Mesenchymal stem cell (in vitro differentiated cells and primary cell): ENCODE measurements at regions not wholly inside any gene's neighbourhood (a gene's known extent, or its start where the extent isn't known, plus 50 kb on each side); places are given as distances from the start of the nearest gene placed in this dataset.

Source experiments
- DNase-seq: peaks from one replicate; pipeline ENCODE4 v3.0.0-alpha.2; 2013
- H2AFZ ChIP-seq: one replicate; pipeline ENCODE4 v1.6.1; 2013; ENCODE audit warnings: low read depth, mild to moderate bottlenecking, control low read depth, inconsistent platforms, low read length, moderate library complexity
- H2AK5ac ChIP-seq: 2 replicates; pipeline ENCODE4 v1.6.1; 2013; ENCODE audit warnings: low read length, moderate library complexity, mild to moderate bottlenecking, inconsistent platforms; ENCODE audit not compliant: severe bottlenecking
- H2BK120ac ChIP-seq: one replicate; pipeline ENCODE4 v1.6.1; 2013; ENCODE audit warnings: low read depth, mild to moderate bottlenecking, inconsistent platforms, low read length, moderate library complexity
- H2BK12ac ChIP-seq, 2 experiments: one replicate each; pipeline ENCODE4 v1.6.1; 2013; ENCODE audit warnings: inconsistent platforms in 2 of 2, low read length in 2 of 2, mild to moderate bottlenecking in 2 of 2, moderate library complexity in 2 of 2, control low read depth in 1 of 2
- H2BK15ac ChIP-seq: one replicate; pipeline ENCODE4 v1.6.1; 2013; ENCODE audit warnings: mild to moderate bottlenecking, low read depth, inconsistent platforms; ENCODE audit not compliant: poor library complexity, severe bottlenecking
- H2BK5ac ChIP-seq: 2 replicates; pipeline ENCODE4 v1.6.1; 2013; ENCODE audit warnings: low read depth, mild to moderate bottlenecking, low read length, control low read depth, inconsistent platforms; ENCODE audit not compliant: poor library complexity, severe bottlenecking
- H3K14ac ChIP-seq, 2 experiments: one replicate each; pipeline ENCODE4 v1.6.1; 2013; ENCODE audit warnings: inconsistent platforms in 2 of 2, low read length in 2 of 2, control low read depth in 1 of 2, mild to moderate bottlenecking in 1 of 2, moderate library complexity in 1 of 2
- H3K18ac ChIP-seq, 2 experiments: one replicate each; pipeline ENCODE4 v1.6.1; 2013; ENCODE audit warnings: inconsistent platforms in 2 of 2, low read length in 2 of 2, control low read depth in 1 of 2, low read depth in 1 of 2, mild to moderate bottlenecking in 1 of 2
- H3K23ac ChIP-seq, 2 experiments: one replicate each; pipeline ENCODE4 v1.6.1; 2013; ENCODE audit warnings: inconsistent platforms in 2 of 2, low read length in 2 of 2, mild to moderate bottlenecking in 2 of 2, moderate library complexity in 2 of 2, control low read depth in 1 of 2
- H3K27ac ChIP-seq: 2 replicates; pipeline ENCODE4 v1.5.1; 2013; ENCODE audit warnings: mild to moderate bottlenecking, moderate library complexity, low read length, control low read depth, inconsistent platforms; ENCODE audit not compliant: poor library complexity, severe bottlenecking
- H3K27me3 ChIP-seq, 2 experiments: 2 replicates each; pipeline versions ENCODE4 v1.6.1 to v1.7.0; 2013; ENCODE audit warnings: low read length in 2 of 2, mild to moderate bottlenecking in 2 of 2, moderate library complexity in 2 of 2, control low read depth in 1 of 2, inconsistent platforms in 1 of 2; ENCODE audit not compliant: control insufficient read depth in 1 of 2, insufficient read depth in 1 of 2
- H3K36me3 ChIP-seq, 2 experiments: 2 replicates each; pipeline versions ENCODE4 v1.6.1 to v1.7.0; 2013; ENCODE audit warnings: low read length in 2 of 2, control low read depth in 1 of 2, inconsistent platforms in 1 of 2, low read depth in 1 of 2, mild to moderate bottlenecking in 1 of 2; ENCODE audit not compliant: insufficient read depth in 2 of 2, control insufficient read depth in 1 of 2
- H3K4ac ChIP-seq, 2 experiments: one replicate each; pipeline ENCODE4 v1.6.1; 2013; ENCODE audit warnings: inconsistent platforms in 2 of 2, low read length in 2 of 2, mild to moderate bottlenecking in 2 of 2, moderate library complexity in 2 of 2, control low read depth in 1 of 2, low read depth in 1 of 2
- H3K4me1 ChIP-seq: 2 replicates; pipeline ENCODE4 v1.6.1; 2013; ENCODE audit warnings: low read depth, low read length, control low read depth; ENCODE audit not compliant: control insufficient read depth, insufficient read depth
- H3K4me2 ChIP-seq: 2 replicates; pipeline ENCODE4 v1.6.1; 2013; ENCODE audit warnings: low read length, mild to moderate bottlenecking, inconsistent platforms; ENCODE audit not compliant: poor library complexity, severe bottlenecking
- H3K4me3 ChIP-seq, 2 experiments: 2 replicates each; pipeline versions ENCODE4 v1.5.1 to v1.7.0; 2013; ENCODE audit warnings: low read length in 2 of 2, mild to moderate bottlenecking in 2 of 2, control low read depth in 1 of 2, low read depth in 1 of 2; ENCODE audit not compliant: insufficient read depth in 1 of 2
- H3K79me1 ChIP-seq: replicated peaks from 2 replicates; pipeline ENCODE4 v1.6.1; 2013; ENCODE audit warnings: mild to moderate bottlenecking, control low read depth, low read length, inconsistent platforms; ENCODE audit not compliant: poor library complexity, severe bottlenecking
- H3K9ac ChIP-seq: 2 replicates; pipeline ENCODE4 v1.7.0; 2013; ENCODE audit warnings: mild to moderate bottlenecking, low read length, moderate library complexity
- H3K9me3 ChIP-seq: 2 replicates; pipeline ENCODE4 v1.7.0; 2013; ENCODE audit warnings: mild to moderate bottlenecking, low read length; ENCODE audit not compliant: control insufficient read depth
- H4K8ac ChIP-seq: one replicate; pipeline ENCODE4 v1.6.1; 2013; ENCODE audit warnings: inconsistent platforms, mild to moderate bottlenecking, low read length, moderate library complexity
- H4K91ac ChIP-seq: one replicate; pipeline ENCODE4 v1.6.1; 2013; ENCODE audit warnings: mild to moderate bottlenecking, low read length, inconsistent platforms
- WGBS: methylation state at CpG from one replicate; pipeline ENCODE4 v1.1.7; 2013; ENCODE audit warnings: mixed read lengths; 5-methylcytosine and 5-hydroxymethylcytosine counted together

DNA sequence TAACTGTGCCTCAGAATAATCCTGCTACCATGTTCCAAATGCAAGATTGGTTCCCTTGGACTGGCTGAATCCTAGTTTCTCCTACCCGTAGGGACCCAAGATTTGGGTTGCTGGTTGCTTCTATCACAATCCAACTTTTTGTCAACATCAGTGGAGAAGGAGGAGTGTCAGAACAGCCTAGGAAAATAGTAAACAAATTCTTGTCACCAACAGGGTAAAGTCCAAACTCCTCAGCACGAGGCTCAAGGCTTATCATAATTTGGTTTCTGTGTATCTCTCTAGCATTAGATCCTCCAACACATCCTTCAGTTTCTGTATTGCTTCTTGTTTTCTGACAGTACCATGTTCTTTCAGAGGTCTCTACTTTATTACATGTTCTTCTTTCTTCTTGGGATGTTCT, 370.2 kb upstream of the DAB1 start:
- no peaks in the 10 kb centered on the region for H3K79me1 ChIP-seq
- no peak overlapping the region for H3K18ac ChIP-seq
- no peak overlapping the region for H3K4me3 ChIP-seq
- no peak overlapping the region for H2BK5ac ChIP-seq
- H2BK15ac ChIP-seq: no peak overlapping the region
- H3K36me3 ChIP-seq: no peaks in the 10 kb centered on the region
- no peaks in the 10 kb centered on the region for H3K4me1 ChIP-seq
- H2AK5ac ChIP-seq: no peak overlapping the region
- H2AFZ ChIP-seq: no peak overlapping the region
- no peak for DNase-seq
- H3K9me3 ChIP-seq: no peaks in the 10 kb centered on the region
- no peak overlapping the region for H3K4ac ChIP-seq
- no peak overlapping the region for H2BK12ac ChIP-seq
- no peak overlapping the region for H4K91ac ChIP-seq
- H3K27me3 ChIP-seq: no peaks in the 10 kb centered on the region
- no peak overlapping the region for H3K27ac ChIP-seq
- H3K4me2 ChIP-seq: no peak overlapping the region
- no peak overlapping the region for H2BK120ac ChIP-seq
- H3K23ac ChIP-seq: no peak overlapping the region
- no peak overlapping the region for H3K9ac ChIP-seq
- H3K14ac ChIP-seq: no peak overlapping the region
- 59% methylated on average over 2 of the region's 2 CpGs for WGBS
- H4K8ac ChIP-seq: no peak overlapping the region

DNA sequence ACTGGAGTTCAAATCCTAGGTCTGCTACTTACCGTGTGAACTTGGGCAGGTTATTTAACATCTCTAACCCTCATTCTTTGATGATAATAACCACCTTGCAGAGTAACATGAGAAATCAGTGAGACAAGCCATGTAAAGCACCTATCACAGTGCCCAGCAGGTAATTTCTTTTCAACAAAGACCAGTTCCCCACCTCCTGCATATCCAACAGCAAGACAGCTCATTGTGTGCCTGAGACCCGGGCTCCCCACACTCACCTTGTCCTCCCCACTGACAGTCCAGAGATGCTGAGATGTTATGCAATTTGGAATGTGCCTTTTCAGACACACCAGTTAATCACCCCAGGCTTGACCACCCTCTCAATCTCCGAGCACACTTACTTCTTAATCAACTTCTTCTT, 367.6 kb upstream of the DAB1 start:
- no peak overlapping the region for H2AK5ac ChIP-seq
- no peaks in the 10 kb centered on the region for H3K79me1 ChIP-seq
- H3K4me1 ChIP-seq: no peaks in the 10 kb centered on the region
- no peak overlapping the region for H3K23ac ChIP-seq
- H3K9me3 ChIP-seq: no peaks in the 10 kb centered on the region
- no peak overlapping the region for H3K4ac ChIP-seq
- no peak overlapping the region for H3K14ac ChIP-seq
- DNase-seq: no peak
- H3K36me3 ChIP-seq: no peaks in the 10 kb centered on the region
- H3K27ac ChIP-seq: no peak overlapping the region
- H4K8ac ChIP-seq: no peak overlapping the region
- H4K91ac ChIP-seq: no peak overlapping the region
- no peak overlapping the region for H3K9ac ChIP-seq
- WGBS: 64% methylated on average over 3 of the region's 3 CpGs
- H3K18ac ChIP-seq: no peak overlapping the region
- no peak overlapping the region for H3K4me3 ChIP-seq
- H2BK120ac ChIP-seq: no peak overlapping the region
- H3K27me3 ChIP-seq: no peaks in the 10 kb centered on the region
- no peak overlapping the region for H2BK5ac ChIP-seq
- no peak overlapping the region for H2BK12ac ChIP-seq
- H3K4me2 ChIP-seq: no peak overlapping the region
- no peak overlapping the region for H2AFZ ChIP-seq
- H2BK15ac ChIP-seq: no peak overlapping the region

- Histone ChIP-seq H3K27me3 (no peaks in the 10 kb centered on the region), H2AK5ac (no peak overlapping the region), H2BK15ac (no peak overlapping the region), H3K9me3 (no peaks in the 10 kb centered on the region), H2AFZ (no peak overlapping the region), H4K91ac (no peak overlapping the region), H3K18ac (no peak overlapping the region), H2BK120ac (no peak overlapping the region), H3K4me1 (no peaks in the 10 kb centered on the region), H3K36me3 (no peaks in the 10 kb centered on the region), H3K4me3 (no peak overlapping the region), H2BK5ac (no peak overlapping the region), H3K79me1 (no peaks in the 10 kb centered on the region), H2BK12ac (no peak overlapping the region), H4K8ac (no peak overlapping the region), H3K4ac (no peak overlapping the region), H3K4me2 (no peak overlapping the region), H3K27ac (no peak overlapping the region), H3K9ac (no peak overlapping the region), H3K23ac (no peak overlapping the region), H3K14ac (no peak overlapping the region)
- DNase-seq: no peak
- 76% methylated on average over 5 of the region's 5 CpGs for WGBS
Observed at GRCh38 chr1:57789936-57790335, 366.1 kb upstream of the DAB1 start.

DNA sequence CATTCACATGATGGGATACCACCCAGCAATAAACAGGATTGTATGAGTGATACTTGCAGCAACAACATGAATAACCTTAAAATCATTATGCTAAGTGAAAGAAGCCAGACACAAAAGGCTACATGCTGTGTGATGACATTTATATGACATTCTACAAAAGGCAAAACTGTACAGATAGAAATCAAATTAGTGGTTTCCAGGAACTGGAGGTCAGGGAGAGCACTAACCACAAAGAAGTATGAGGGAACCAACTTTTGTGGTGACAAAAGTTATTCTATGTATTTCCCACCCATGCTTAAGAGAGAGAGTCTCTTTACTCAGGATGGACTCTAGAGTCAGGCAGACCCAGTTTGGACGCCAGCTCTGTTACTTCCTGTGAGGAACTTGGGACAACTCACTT, 364.5 kb upstream of the DAB1 start:
- H3K4me2 ChIP-seq: no peak overlapping the region
- H2BK120ac ChIP-seq: no peak overlapping the region
- no peaks in the 10 kb centered on the region for H3K4me1 ChIP-seq
- H3K9me3 ChIP-seq: no peaks in the 10 kb centered on the region
- H2AFZ ChIP-seq: no peak overlapping the region
- no peaks in the 10 kb centered on the region for H3K36me3 ChIP-seq
- no peak overlapping the region for H4K91ac ChIP-seq
- H3K14ac ChIP-seq: no peak overlapping the region
- no peak overlapping the region for H3K18ac ChIP-seq
- H3K27me3 ChIP-seq: no peaks in the 10 kb centered on the region
- no peak overlapping the region for H2AK5ac ChIP-seq
- H4K8ac ChIP-seq: no peak overlapping the region
- no peaks in the 10 kb centered on the region for H3K79me1 ChIP-seq
- H2BK5ac ChIP-seq: no peak overlapping the region
- H2BK12ac ChIP-seq: no peak overlapping the region
- no peak overlapping the region for H3K27ac ChIP-seq
- H3K4ac ChIP-seq: no peak overlapping the region
- no peak overlapping the region for H3K23ac ChIP-seq
- DNase-seq: no peak
- no peak overlapping the region for H3K9ac ChIP-seq
- H2BK15ac ChIP-seq: no peak overlapping the region
- WGBS: 67% methylated on average over 1 of the region's 1 CpG
- H3K4me3 ChIP-seq: no peak overlapping the region
